Fibroblast of pulmonary artery (primary cell): ENCODE measurements at regions not wholly inside any gene's neighbourhood (a gene's known extent, or its start where the extent isn't known, plus 50 kb on each side); places are given as distances from the start of the nearest gene placed in this dataset.

ENCODE experiments used
- DNase-seq: peaks from one replicate; pipeline ENCODE4 v3.0.0-alpha.2; 2010; ENCODE audit warnings: low read depth
- H3K4me3 ChIP-seq: replicated peaks from 2 replicates; pipeline ENCODE4 v1.5.1; 2011; ENCODE audit warnings: low read depth, mild to moderate bottlenecking, control low read depth, low read length, moderate library complexity
- TF ChIP-seq, protein P1 (sequence below): IDR thresholded peaks from 2 replicates; pipeline ENCODE4 v1.5.1; 2011; ENCODE audit warnings: mild to moderate bottlenecking, control low read depth, low read length, inconsistent platforms; ENCODE audit errors: missing control alignments

DNA sequence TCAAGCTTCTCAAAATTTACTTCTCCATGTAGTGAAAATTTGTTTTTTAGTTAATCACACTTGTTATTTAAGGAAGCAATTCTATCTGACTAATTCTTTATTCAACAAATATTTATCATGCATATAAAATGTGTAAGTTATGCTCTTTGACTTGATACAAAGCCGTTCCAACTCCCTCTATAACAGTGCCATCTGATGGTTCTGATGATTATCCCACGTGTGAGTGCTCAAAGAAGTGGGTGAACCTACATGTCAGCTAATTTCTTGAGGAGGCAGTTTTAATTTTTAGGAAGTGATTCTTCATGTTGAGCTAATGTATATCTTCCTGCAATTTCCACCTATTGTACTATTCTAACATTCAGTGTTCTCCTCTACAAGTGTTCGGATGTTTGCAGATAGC, 88.8 kb upstream of the BRINP1 start:
- H3K4me3 ChIP-seq: no peak overlapping the region
- TF ChIP-seq, protein P1, sequence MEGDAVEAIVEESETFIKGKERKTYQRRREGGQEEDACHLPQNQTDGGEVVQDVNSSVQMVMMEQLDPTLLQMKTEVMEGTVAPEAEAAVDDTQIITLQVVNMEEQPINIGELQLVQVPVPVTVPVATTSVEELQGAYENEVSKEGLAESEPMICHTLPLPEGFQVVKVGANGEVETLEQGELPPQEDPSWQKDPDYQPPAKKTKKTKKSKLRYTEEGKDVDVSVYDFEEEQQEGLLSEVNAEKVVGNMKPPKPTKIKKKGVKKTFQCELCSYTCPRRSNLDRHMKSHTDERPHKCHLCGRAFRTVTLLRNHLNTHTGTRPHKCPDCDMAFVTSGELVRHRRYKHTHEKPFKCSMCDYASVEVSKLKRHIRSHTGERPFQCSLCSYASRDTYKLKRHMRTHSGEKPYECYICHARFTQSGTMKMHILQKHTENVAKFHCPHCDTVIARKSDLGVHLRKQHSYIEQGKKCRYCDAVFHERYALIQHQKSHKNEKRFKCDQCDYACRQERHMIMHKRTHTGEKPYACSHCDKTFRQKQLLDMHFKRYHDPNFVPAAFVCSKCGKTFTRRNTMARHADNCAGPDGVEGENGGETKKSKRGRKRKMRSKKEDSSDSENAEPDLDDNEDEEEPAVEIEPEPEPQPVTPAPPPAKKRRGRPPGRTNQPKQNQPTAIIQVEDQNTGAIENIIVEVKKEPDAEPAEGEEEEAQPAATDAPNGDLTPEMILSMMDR: no peak
- DNase-seq: no peak

DNA sequence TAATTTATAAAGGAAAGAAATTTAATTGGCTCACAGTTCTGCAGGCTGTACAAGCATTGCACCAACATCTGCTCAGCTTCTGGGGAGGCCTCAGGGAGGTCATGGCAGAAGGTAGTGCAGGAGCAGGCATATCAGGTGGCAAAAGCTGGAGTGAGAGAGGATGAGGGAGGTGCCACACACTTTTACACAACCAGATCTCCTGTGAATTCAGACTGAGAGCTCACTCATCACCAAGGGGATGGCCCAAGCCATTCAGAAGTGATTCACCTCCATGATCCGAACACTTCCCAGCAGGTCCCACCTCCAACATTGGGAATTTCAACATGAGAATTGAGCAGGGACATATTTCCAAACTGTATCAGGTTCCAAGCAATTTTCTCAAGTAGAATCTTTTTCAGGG, 84.7 kb upstream of the BRINP1 start:
- no peak overlapping the region for H3K4me3 ChIP-seq
- TF ChIP-seq, protein P1: no peak
- DNase-seq: no peak

GRCh38 chr9:119453490-119453911, 84.3 kb upstream of the BRINP1 start:
- H3K4me3 ChIP-seq: no peak overlapping the region
- no peak for DNase-seq
- TF ChIP-seq, protein P1: no peak

- DNase-seq: no peak
- TF ChIP-seq, protein P1: no peak
- no peak overlapping the region for H3K4me3 ChIP-seq
These were observed 82.2 kb upstream of the BRINP1 start for GRCh38 chr9:119451426-119451825.

GRCh38 chr9:119443179-119443578, 73.9 kb upstream of the BRINP1 start:
- DNase-seq: no peak
- TF ChIP-seq, protein P1: no peak
- H3K4me3 ChIP-seq: no peak overlapping the region

GRCh38 chr9:119441832-119442231, 72.6 kb upstream of the BRINP1 start:
- TF ChIP-seq, protein P1: no peak
- no peak for DNase-seq
- H3K4me3 ChIP-seq: no peak overlapping the region

DNA sequence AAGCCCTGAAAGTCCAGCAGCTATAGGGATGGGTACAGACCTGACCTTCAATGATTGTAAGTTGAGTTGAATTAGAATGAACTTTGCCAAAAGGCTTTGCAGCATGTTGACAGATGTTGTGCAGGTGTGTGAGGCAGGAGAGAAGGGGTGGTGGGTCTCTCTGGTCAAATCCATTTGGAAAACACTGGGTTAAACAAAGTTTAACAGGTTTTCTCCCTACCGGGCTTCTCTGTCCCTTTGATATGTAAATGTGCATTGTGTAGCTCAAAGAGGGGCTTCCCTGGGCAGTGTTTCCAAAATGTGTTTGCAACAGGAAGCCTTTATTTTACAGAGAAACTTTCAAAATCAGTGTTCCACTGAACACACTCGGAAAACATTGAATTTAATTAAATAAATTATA, 72.1 kb upstream of the BRINP1 start:
- TF ChIP-seq, protein P1: no peak
- DNase-seq: no peak
- no peak overlapping the region for H3K4me3 ChIP-seq
